Esophagus muscularis mucosa (tissue), 4 donors: ENCODE measurements at regions not wholly inside any gene's neighbourhood (a gene's known extent, or its start where the extent isn't known, plus 50 kb on each side); places are given as distances from the start of the nearest gene placed in this dataset.

Source experiments
- CTCF ChIP-seq, 3 experiments: fragments of 200-600 bp in 2 of 3; fragments of 450-650 bp in 1 of 3; sonication (generic) in 2 of 3; IDR thresholded peaks; one replicate each; pipeline ENCODE4 v1.5.1; 2017 to 2019; ENCODE audit warnings: antibody characterized with exemption in 3 of 3, mild to moderate bottlenecking in 2 of 3, moderate library complexity in 1 of 3
- EP300 ChIP-seq: sonication (generic); formaldehyde crosslinking; IDR thresholded peaks from one replicate; pipeline ENCODE4 v1.6.1; 2017; ENCODE audit warnings: antibody characterized with exemption
- POLR2AphosphoS5 ChIP-seq, 2 donors: sonication (generic); formaldehyde crosslinking; IDR thresholded peaks; one replicate each; pipeline ENCODE4 v1.6.1; 2017; ENCODE audit warnings: antibody characterized with exemption in 2 of 2

GRCh38 chr12:97305651-97306050 is 157.0 kb upstream of the RMST start:
- TF ChIP-seq CTCF (IDR thresholded peaks at IDR 0.05) (no peak), EP300 (no peak), POLR2AphosphoS5 (IDR thresholded peaks at IDR 0.05) (no peak)
